H1 (cell line): ENCODE measurements at regions not wholly inside any gene's neighbourhood (a gene's known extent, or its start where the extent isn't known, plus 50 kb on each side); places are given as distances from the start of the nearest gene placed in this dataset.

Source experiments
- CTCF ChIA-PET: fragments of 300-600 bp; sonication (Branson Sonifier 250); formaldehyde crosslinking; loops from one replicate; lab custom pipeline; 2021; ENCODE audit not compliant: partially characterized antibody; lab: Charles Lee
- POLR2A ChIA-PET: fragments of 300-600 bp; sonication (Branson Sonifier 250); formaldehyde crosslinking; loops from one replicate; lab custom pipeline; 2021; ENCODE audit warnings: inconsistent platforms; ENCODE audit not compliant: partially characterized antibody; lab: Charles Lee
- DNase-seq, 2 experiments: peaks; one replicate each; pipeline versions ENCODE4 v3.0.0 to v3.0.0-alpha.2; 2010 to 2022; ENCODE audit warnings: low spot score in 2 of 2, low read depth in 1 of 2, mixed read lengths in 1 of 2
- FAIRE-seq: peaks from 2 replicates; lab custom pipeline; 2011; peaks lifted over from hg19 to GRCh38; lab: Jason Lieb, UNC
- H2AFZ ChIP-seq: 2 replicates; pipeline ENCODE4 v1.8.1; 2012; ENCODE audit warnings: low read length, inconsistent platforms
- H2AK5ac ChIP-seq: 2 replicates; pipeline ENCODE4 v1.6.1; 2013; ENCODE audit warnings: low read depth, low read length
- H2BK120ac ChIP-seq: replicated peaks from 2 replicates; pipeline ENCODE3; 2013; ENCODE audit warnings: low read depth, low read length, inconsistent platforms
- H2BK12ac ChIP-seq: 2 replicates; pipeline ENCODE4 v1.6.1; 2013; ENCODE audit warnings: low read depth, low read length
- H2BK15ac ChIP-seq: 2 replicates; pipeline ENCODE4 v1.6.1; 2013; ENCODE audit warnings: low read length
- H2BK20ac ChIP-seq: 2 replicates; pipeline ENCODE4 v1.6.1; 2013; ENCODE audit warnings: low read length
- H2BK5ac ChIP-seq: 2 replicates; pipeline ENCODE4 v1.6.1; 2013; ENCODE audit warnings: low read depth, low read length
- H3K14ac ChIP-seq: 2 replicates; pipeline ENCODE4 v1.6.1; 2013; ENCODE audit warnings: inconsistent platforms; ENCODE audit not compliant: insufficient read length
- H3K18ac ChIP-seq: 2 replicates; pipeline ENCODE4 v1.6.1; 2013; ENCODE audit warnings: low read length; ENCODE audit errors: extremely low read depth
- H3K23ac ChIP-seq: 2 replicates; pipeline ENCODE4 v1.6.1; 2013; ENCODE audit warnings: inconsistent platforms; ENCODE audit not compliant: insufficient read length
- H3K23me2 ChIP-seq: 2 replicates; pipeline ENCODE4 v1.6.1; 2013; ENCODE audit warnings: low read depth, low read length
- H3K27ac ChIP-seq: 2 replicates; pipeline ENCODE4 v1.6.1; 2011; ENCODE audit warnings: low read depth, low read length, inconsistent platforms
- H3K27me3 ChIP-seq, 4 experiments: replicated peaks in 1 of 4; 1 replicate in 1 of 4; 2 replicates in 3 of 4; pipeline versions ENCODE4 v1.6.1 to v1.8.1; 2011 to 2013; ENCODE audit warnings: low read length in 3 of 4, mild to moderate bottlenecking in 3 of 4, inconsistent platforms in 2 of 4, mixed read lengths in 2 of 4, moderate library complexity in 1 of 4; ENCODE audit not compliant: control insufficient read depth in 3 of 4, insufficient read depth in 3 of 4; ENCODE audit errors: extremely low read depth in 1 of 4
- H3K36me3 ChIP-seq, 4 experiments: 2 replicates each; pipeline versions ENCODE4 v1.6.1 to v1.8.1; 2011 to 2013; ENCODE audit warnings: mild to moderate bottlenecking in 4 of 4, low read length in 3 of 4, moderate library complexity in 2 of 4, control low read depth in 1 of 4, inconsistent platforms in 1 of 4; ENCODE audit not compliant: insufficient read depth in 4 of 4, control insufficient read depth in 2 of 4
- H3K4ac ChIP-seq: replicated peaks from 2 replicates; pipeline ENCODE3; 2013; ENCODE audit warnings: low read length, low read depth, mixed read lengths, inconsistent platforms; ENCODE audit not compliant: insufficient read length
- H3K4me1 ChIP-seq, 4 experiments: replicated peaks in 1 of 4; 1 replicate in 1 of 4; 2 replicates in 3 of 4; pipeline versions ENCODE4 v1.6.1 to v1.8.1; 2011 to 2013; ENCODE audit warnings: low read length in 3 of 4, inconsistent platforms in 2 of 4, mixed read lengths in 1 of 4; ENCODE audit not compliant: insufficient read depth in 4 of 4, control insufficient read depth in 3 of 4
- H3K4me2 ChIP-seq, 2 experiments: 2 replicates each; pipeline versions ENCODE4 v1.6.1 to v1.8.1; 2011 to 2013; ENCODE audit warnings: low read depth in 2 of 2, low read length in 2 of 2, control low read depth in 1 of 2, inconsistent platforms in 1 of 2, mild to moderate bottlenecking in 1 of 2; ENCODE audit not compliant: insufficient read depth in 1 of 2
- H3K4me3 ChIP-seq, 4 experiments: fragments of 200-600, 300-600 bp in 1 of 4; sonication (generic), shearing (Covaris generic), sonication (Bioruptor Twin) in 1 of 4; 2 replicates each; pipeline versions ENCODE4 v1.5.1 to v1.8.1; 2011 to 2016; ENCODE audit warnings: low read length in 4 of 4, low read depth in 3 of 4, control low read depth in 2 of 4, inconsistent platforms in 2 of 4, mild to moderate bottlenecking in 2 of 4, mixed read lengths in 1 of 4, moderate library complexity in 1 of 4; ENCODE audit not compliant: insufficient read depth in 2 of 4; ENCODE audit errors: extremely low read depth in 1 of 4
- H3K56ac ChIP-seq: replicated peaks from 2 replicates; pipeline ENCODE3; 2013; ENCODE audit warnings: low read depth, mild to moderate bottlenecking, mixed read lengths, low read length, inconsistent platforms; ENCODE audit not compliant: insufficient read length
- H3K79me1 ChIP-seq: 2 replicates; pipeline ENCODE4 v1.6.1; 2013; ENCODE audit warnings: low read depth, low read length, control low read depth
- H3K79me2 ChIP-seq, 2 experiments: 2 replicates each; pipeline versions ENCODE4 v1.6.1 to v1.8.1; 2012 to 2013; ENCODE audit warnings: low read length in 2 of 2, mild to moderate bottlenecking in 2 of 2, inconsistent platforms in 1 of 2; ENCODE audit not compliant: insufficient read depth in 2 of 2, control insufficient read depth in 1 of 2
- H3K9ac ChIP-seq, 4 experiments: replicated peaks in 1 of 4; 1 replicate in 1 of 4; 2 replicates in 3 of 4; pipeline versions ENCODE4 v1.6.1 to v1.8.1; 2011 to 2013; ENCODE audit warnings: low read depth in 3 of 4, low read length in 3 of 4, control low read depth in 2 of 4, mild to moderate bottlenecking in 2 of 4, moderate library complexity in 2 of 4, inconsistent platforms in 1 of 4; ENCODE audit errors: extremely low read depth in 1 of 4
- H3K9me3 ChIP-seq, 2 experiments: 2 replicates each; pipeline versions ENCODE4 v1.6.1 to v1.8.1; 2012 to 2013; ENCODE audit warnings: mild to moderate bottlenecking in 2 of 2, moderate library complexity in 2 of 2, control low read depth in 1 of 2, inconsistent platforms in 1 of 2, low read depth in 1 of 2, low read length in 1 of 2, mixed read lengths in 1 of 2; ENCODE audit not compliant: insufficient read depth in 2 of 2
- H4K20me1 ChIP-seq, 2 experiments: replicated peaks in 1 of 2; 2 replicates each; pipeline versions ENCODE3 to v1.8.1; 2011 to 2013; ENCODE audit warnings: inconsistent platforms in 2 of 2, low read length in 2 of 2, mild to moderate bottlenecking in 1 of 2; ENCODE audit not compliant: insufficient read depth in 2 of 2, control insufficient read depth in 1 of 2
- H4K5ac ChIP-seq: 2 replicates; pipeline ENCODE4 v1.6.1; 2013; ENCODE audit warnings: low read length, low read depth, mixed read lengths, inconsistent platforms; ENCODE audit not compliant: insufficient read length
- H4K8ac ChIP-seq: 2 replicates; pipeline ENCODE4 v1.8.0; 2013; ENCODE audit warnings: mild to moderate bottlenecking, moderate library complexity, low read length, inconsistent platforms; ENCODE audit not compliant: insufficient read depth; ENCODE audit errors: extremely low read depth
- H4K91ac ChIP-seq: replicated peaks from 2 replicates; pipeline ENCODE3; 2013; ENCODE audit warnings: low read length, mixed read lengths, inconsistent platforms; ENCODE audit not compliant: insufficient read length
- ATF3 ChIP-seq: IDR thresholded peaks from 2 replicates; pipeline ENCODE4 v1.6.1; 2011; ENCODE audit warnings: low read depth, mild to moderate bottlenecking, low read length; ENCODE audit not compliant: insufficient read depth
- BACH1 ChIP-seq: IDR thresholded peaks from 2 replicates; pipeline ENCODE4 v1.6.1; 2012; ENCODE audit warnings: low read length, improper control_type of control experiment
- CBX8 ChIP-seq: fragments of 300-800, 300-1000 bp; sonication (generic); IDR thresholded peaks from 2 replicates; pipeline ENCODE4 v1.7.1; 2016; ENCODE audit warnings: low read depth, low read length, borderline replicate concordance
- EP300 ChIP-seq, 2 experiments: IDR thresholded peaks; 1 replicate in 1 of 2; 2 replicates in 1 of 2; pipeline ENCODE4 v1.6.1; 2011 to 2012; ENCODE audit warnings: low read depth in 2 of 2, low read length in 2 of 2, mild to moderate bottlenecking in 2 of 2, borderline replicate concordance in 1 of 2, inconsistent platforms in 1 of 2, moderate library complexity in 1 of 2
- JUND ChIP-seq: IDR thresholded peaks from 2 replicates; pipeline ENCODE4 v1.6.1; 2011; ENCODE audit warnings: mild to moderate bottlenecking, improper control_type of control experiment, low read length
- MAFK ChIP-seq: IDR thresholded peaks from 2 replicates; pipeline ENCODE4 v1.6.1; 2012; ENCODE audit warnings: low read depth, mild to moderate bottlenecking, improper control_type of control experiment, low read length
- POLR2AphosphoS5 ChIP-seq: IDR thresholded peaks from 2 replicates; pipeline ENCODE4 v1.6.1; 2011; ENCODE audit warnings: low read depth, low read length
- RFX5 ChIP-seq: IDR thresholded peaks from 2 replicates; pipeline ENCODE4 v1.6.1; 2011; ENCODE audit warnings: low read depth, low read length, improper control_type of control experiment, borderline replicate concordance
- SAP30 ChIP-seq: fragments of 300-600 bp; sonication (generic); IDR thresholded peaks from 2 replicates; pipeline ENCODE4 v1.7.1; 2012; ENCODE audit warnings: low read length, moderate library complexity, mild to moderate bottlenecking, inconsistent platforms; ENCODE audit not compliant: insufficient read depth, insufficient replicate concordance
- SIN3A ChIP-seq, 2 experiments: IDR thresholded peaks in 1 of 2; conservative IDR thresholded peaks in 1 of 2; 2 replicates each; pipeline ENCODE4 v1.6.1; 2011 to 2012; ENCODE audit warnings: low read length in 2 of 2, improper control_type of control experiment in 1 of 2, low read depth in 1 of 2, mild to moderate bottlenecking in 1 of 2
- SIRT6 ChIP-seq: IDR thresholded peaks from one replicate; pipeline ENCODE4 v1.7.1; 2012; ENCODE audit warnings: low read length, inconsistent platforms
- SIX5 ChIP-seq: IDR thresholded peaks from 2 replicates; pipeline ENCODE4 v1.6.1; 2011; ENCODE audit warnings: mild to moderate bottlenecking, low read depth, low read length
- USF2 ChIP-seq: IDR thresholded peaks from 2 replicates; pipeline ENCODE4 v1.6.1; 2011; ENCODE audit warnings: low read length, improper control_type of control experiment
- YY1 ChIP-seq: IDR thresholded peaks from 2 replicates; pipeline ENCODE4 v1.6.1; 2011; ENCODE audit warnings: low read depth, mild to moderate bottlenecking, low read length
- WGBS, 2 experiments: shearing (Covaris generic) in 1 of 2; methylation state at CpG; one replicate each; pipeline versions ENCODE4 v1.1.6 to v1.1.7; 2013 to 2015; ENCODE audit warnings: low lambda C conversion rate in 2 of 2, mixed read lengths in 2 of 2, inconsistent platforms in 1 of 2, low coverage in 1 of 2, missing lambda C conversion rate in 1 of 2; ENCODE audit not compliant: insufficient replicate concordance in 2 of 2, insufficient coverage in 1 of 2, insufficient read length in 1 of 2; ENCODE audit errors: extremely low coverage in 1 of 2, missing lambda C conversion rate in 1 of 2; 5-methylcytosine and 5-hydroxymethylcytosine counted together

GRCh38 chr5:39986614-39987013, 561.8 kb upstream of the DAB2 start:
- H2BK5ac ChIP-seq: no peak overlapping the region
- POLR2A ChIA-PET: no interaction called here
- H3K23ac ChIP-seq: no peak overlapping the region
- H2BK120ac ChIP-seq: no peak overlapping the region
- no peaks in the 10 kb centered on the region for H3K9me3 ChIP-seq
- no peak overlapping the region for H3K4me3 ChIP-seq
- H2AK5ac ChIP-seq: no peak overlapping the region
- no peaks in the 10 kb centered on the region for H4K20me1 ChIP-seq
- H2BK12ac ChIP-seq: no peak overlapping the region
- no peaks in the 10 kb centered on the region for H3K23me2 ChIP-seq
- H3K79me1 ChIP-seq: no peaks in the 10 kb centered on the region
- H3K14ac ChIP-seq: no peak overlapping the region
- no peak for DNase-seq
- no peak overlapping the region for H4K5ac ChIP-seq
- no peaks in the 10 kb centered on the region for H3K79me2 ChIP-seq
- FAIRE-seq: no peak
- CTCF ChIA-PET: no interaction called here
- H3K4me1 ChIP-seq: no peaks in the 10 kb centered on the region
- H2BK20ac ChIP-seq: no peak overlapping the region
- H3K27me3 ChIP-seq: no peaks in the 10 kb centered on the region
- no peak overlapping the region for H2BK15ac ChIP-seq
- H3K36me3 ChIP-seq: no peaks in the 10 kb centered on the region
- no peak overlapping the region for H3K4me2 ChIP-seq
- H3K9ac ChIP-seq: no peak overlapping the region
- no peak overlapping the region for H3K27ac ChIP-seq
- no peak overlapping the region for H4K91ac ChIP-seq
- 83% methylated on average over 2 of the region's 2 CpGs; no CpG with 5 or more reads in 1 of the 2 experiments for WGBS, 2 experiments
- no peak overlapping the region for H3K4ac ChIP-seq
- no peak overlapping the region for H3K56ac ChIP-seq
- H4K8ac ChIP-seq: no peak overlapping the region
- H3K18ac ChIP-seq: no peak overlapping the region
- no peak overlapping the region for H2AFZ ChIP-seq
- TF ChIP-seq RFX5 (no peak), SIRT6 (no peak), BACH1 (no peak), SIX5 (no peak), SIN3A (conservative IDR thresholded peaks at IDR 0.05 in 1 of 2, IDR thresholded peaks at IDR 0.05 in 1 of 2; ENCODE audit: low read depth in 1 of 2, low read length in 2 of 2) (no peak), MAFK (no peak), CBX8 (no peak), ATF3 (no peak), POLR2AphosphoS5 (no peak), YY1 (no peak), SAP30 (no peak), JUND (no peak), EP300 (IDR thresholded peaks at IDR 0.05; ENCODE audit: borderline replicate concordance in 1 of 2, low read depth in 2 of 2, low read length in 2 of 2) (no peak), USF2 (no peak)
